H9 (cell line): ENCODE measurements at regions not wholly inside any gene's neighbourhood (a gene's known extent, or its start where the extent isn't known, plus 50 kb on each side); places are given as distances from the start of the nearest gene placed in this dataset.

Source experiments
- DNase-seq: peaks from one replicate; pipeline ENCODE4 v3.0.0-alpha.2; 2017
- H2AFZ ChIP-seq: one replicate; pipeline ENCODE4 v1.6.1; 2013; ENCODE audit warnings: mild to moderate bottlenecking, low read length, control low read depth, moderate library complexity
- H2AK5ac ChIP-seq: 2 replicates; pipeline ENCODE4 v1.6.1; 2013; ENCODE audit warnings: low read length, control low read depth, mixed read lengths; ENCODE audit not compliant: insufficient read length
- H2BK120ac ChIP-seq: one replicate; pipeline ENCODE4 v1.6.1; 2013; ENCODE audit warnings: low read depth, mild to moderate bottlenecking, low read length, control low read depth, inconsistent platforms; ENCODE audit not compliant: poor library complexity, severe bottlenecking
- H2BK12ac ChIP-seq: 2 replicates; pipeline ENCODE4 v1.6.1; 2013; ENCODE audit warnings: low read length, control low read depth, mixed read lengths, low read depth; ENCODE audit not compliant: insufficient read length
- H2BK15ac ChIP-seq: 2 replicates; pipeline ENCODE4 v1.6.1; 2013; ENCODE audit warnings: low read depth, low read length, control low read depth
- H2BK20ac ChIP-seq: one replicate; pipeline ENCODE4 v1.6.1; 2013; ENCODE audit warnings: low read depth, mild to moderate bottlenecking, low read length, control low read depth, inconsistent platforms; ENCODE audit not compliant: poor library complexity, severe bottlenecking
- H2BK5ac ChIP-seq: 2 replicates; pipeline ENCODE4 v1.6.1; 2013; ENCODE audit warnings: low read length, control low read depth, mixed read lengths; ENCODE audit not compliant: insufficient read length
- H3K14ac ChIP-seq: 2 replicates; pipeline ENCODE4 v1.6.1; 2013; ENCODE audit warnings: low read length, control low read depth; ENCODE audit not compliant: insufficient read depth
- H3K18ac ChIP-seq: 2 replicates; pipeline ENCODE4 v1.6.1; 2013; ENCODE audit warnings: low read depth, mild to moderate bottlenecking, mixed read lengths, low read length, control low read depth; ENCODE audit not compliant: insufficient read length
- H3K23ac ChIP-seq: 2 replicates; pipeline ENCODE4 v1.6.1; 2013; ENCODE audit warnings: low read length, control low read depth, mixed read lengths, low read depth; ENCODE audit not compliant: insufficient read length
- H3K23me2 ChIP-seq: 2 replicates; pipeline ENCODE4 v1.6.1; 2013; ENCODE audit warnings: low read depth, mild to moderate bottlenecking, mixed read lengths, low read length, control low read depth; ENCODE audit not compliant: insufficient read length, poor library complexity, severe bottlenecking
- H3K27ac ChIP-seq: 2 replicates; pipeline ENCODE4 v1.5.1; 2013; ENCODE audit warnings: low read length, control low read depth, mixed read lengths, low read depth; ENCODE audit not compliant: insufficient read length
- H3K27me3 ChIP-seq: 2 replicates; pipeline ENCODE4 v1.6.1; 2013; ENCODE audit warnings: low read length, control low read depth, inconsistent platforms; ENCODE audit not compliant: insufficient read depth
- H3K4ac ChIP-seq: 2 replicates; pipeline ENCODE4 v1.6.1; 2013; ENCODE audit warnings: low read depth, mild to moderate bottlenecking, control low read depth, inconsistent platforms, low read length, moderate library complexity
- H3K4me1 ChIP-seq: 2 replicates; pipeline ENCODE4 v1.6.1; 2013; ENCODE audit warnings: low read length, control low read depth, inconsistent platforms; ENCODE audit not compliant: insufficient read depth
- H3K4me2 ChIP-seq: 2 replicates; pipeline ENCODE4 v1.6.1; 2013; ENCODE audit warnings: low read length, control low read depth, mixed read lengths; ENCODE audit not compliant: insufficient read length, insufficient read depth
- H3K56ac ChIP-seq: 2 replicates; pipeline ENCODE4 v1.6.1; 2013; ENCODE audit warnings: low read depth, mild to moderate bottlenecking, mixed read lengths, low read length, control low read depth; ENCODE audit not compliant: insufficient read length
- H3K79me1 ChIP-seq: 2 replicates; pipeline ENCODE4 v1.6.1; 2013; ENCODE audit warnings: low read depth, mild to moderate bottlenecking, moderate library complexity, low read length, control low read depth, inconsistent platforms; ENCODE audit not compliant: insufficient read depth, poor library complexity, severe bottlenecking
- H3K79me2 ChIP-seq: 2 replicates; pipeline ENCODE4 v1.6.1; 2013; ENCODE audit warnings: low read length, control low read depth, inconsistent platforms; ENCODE audit not compliant: insufficient read depth
- H3K9ac ChIP-seq: 2 replicates; pipeline ENCODE4 v1.6.1; 2013; ENCODE audit warnings: low read length, control low read depth, mixed read lengths; ENCODE audit not compliant: insufficient read length; ENCODE audit errors: extremely low read depth
- H3K9me3 ChIP-seq: one replicate; pipeline ENCODE4 v1.6.1; 2013; ENCODE audit warnings: low read depth, low read length, inconsistent platforms; ENCODE audit not compliant: control insufficient read depth
- H3T11ph ChIP-seq: one replicate; pipeline ENCODE4 v1.6.1; 2013; ENCODE audit warnings: mild to moderate bottlenecking, low read length, control low read depth, inconsistent platforms
- H4K20me1 ChIP-seq: one replicate; pipeline ENCODE4 v1.6.1; 2013; ENCODE audit not compliant: control insufficient read depth, insufficient read length, insufficient read depth
- H4K5ac ChIP-seq: 2 replicates; pipeline ENCODE4 v1.6.1; 2013; ENCODE audit warnings: low read depth, mild to moderate bottlenecking, mixed read lengths, low read length, control low read depth; ENCODE audit not compliant: insufficient read length
- H4K8ac ChIP-seq: replicated peaks from 2 replicates; pipeline ENCODE4 v1.6.1; 2013; ENCODE audit warnings: low read length, control low read depth, mixed read lengths, low read depth; ENCODE audit not compliant: insufficient read length
- H4K91ac ChIP-seq: 2 replicates; pipeline ENCODE4 v1.6.1; 2013; ENCODE audit warnings: low read depth, mild to moderate bottlenecking, moderate library complexity, mixed read lengths, low read length, control low read depth; ENCODE audit not compliant: insufficient read length
- H3K27ac Mint-ChIP-seq, 3 experiments: 2 replicates in 2 of 3; 3 replicates in 1 of 3; pipeline ENCODE4 v1.8.0; 2020 to 2021; ENCODE audit warnings: mixed read lengths in 3 of 3, mild to moderate bottlenecking in 1 of 3, moderate library complexity in 1 of 3
- H3K27me3 Mint-ChIP-seq: 2 replicates; pipeline ENCODE4 v1.8.0; 2021; ENCODE audit warnings: low read depth, mild to moderate bottlenecking, moderate library complexity, mixed read lengths
- H3K36me3 Mint-ChIP-seq, 3 experiments: 2 replicates in 2 of 3; 3 replicates in 1 of 3; pipeline ENCODE4 v1.8.0; 2020 to 2021; ENCODE audit warnings: low read depth in 3 of 3, mixed read lengths in 3 of 3; ENCODE audit not compliant: insufficient read depth in 1 of 3
- H3K4me1 Mint-ChIP-seq, 2 experiments: 2 replicates each; pipeline ENCODE4 v1.8.0; 2020; ENCODE audit warnings: mixed read lengths in 2 of 2
- H3K4me3 Mint-ChIP-seq, 2 experiments: 2 replicates in 1 of 2; 3 replicates in 1 of 2; pipeline ENCODE4 v1.8.0; 2020 to 2021; ENCODE audit warnings: mild to moderate bottlenecking in 2 of 2, mixed read lengths in 2 of 2, moderate library complexity in 1 of 2
- H3K9me3 Mint-ChIP-seq, 2 experiments: 2 replicates in 1 of 2; 3 replicates in 1 of 2; pipeline ENCODE4 v1.8.0; 2020; ENCODE audit warnings: mild to moderate bottlenecking in 2 of 2, mixed read lengths in 2 of 2, moderate library complexity in 1 of 2
- CTCF ChIP-seq: fragments of 200-600 bp; sonication (generic); conservative IDR thresholded peaks from 3 replicates; pipeline ENCODE4 v1.8.0; 2021; ENCODE audit warnings: antibody characterized with exemption, mild to moderate bottlenecking
- WGBS: extraction: QIAGEN DNeasy Blood & Tissue Kit; methylation state at CpG from one replicate; pipeline ENCODE4 v1.1.7; 2013; ENCODE audit warnings: missing lambda C conversion rate, low lambda C conversion rate, mixed read lengths; ENCODE audit not compliant: insufficient read length; ENCODE audit errors: extremely low coverage; 5-methylcytosine and 5-hydroxymethylcytosine counted together

GRCh38 chr6:19356692-19357091, 480.5 kb upstream of the ID4 start:
- Mint-ChIP-seq H3K9me3 (no peaks in the 10 kb centered on the region), H3K27me3 (no peaks in the 10 kb centered on the region), H3K4me3 (no peak overlapping the region), H3K4me1 (peaks cover 11 to 16% of the 10 kb centered on the region in 2 experiments), H3K36me3 (no peaks in the 10 kb centered on the region), H3K27ac (no peak overlapping the region)
- H3K4ac ChIP-seq = no peak overlapping the region
- H3K9ac ChIP-seq = no peak overlapping the region
- no peaks in the 10 kb centered on the region for H3K79me1 ChIP-seq
- H2BK20ac ChIP-seq = no peak overlapping the region
- DNase-seq = no peak
- H3K56ac ChIP-seq = no peak overlapping the region
- H4K91ac ChIP-seq = no peak overlapping the region
- no peaks in the 10 kb centered on the region for H4K20me1 ChIP-seq
- no peak overlapping the region for H3K18ac ChIP-seq
- no CpG with 5 or more reads among the region's 2 CpGs for WGBS
- H2AFZ ChIP-seq = no peak overlapping the region
- no peak overlapping the region for H3K4me2 ChIP-seq
- H3K23ac ChIP-seq = no peak overlapping the region
- H3K23me2 ChIP-seq = no peaks in the 10 kb centered on the region
- no peaks in the 10 kb centered on the region for H3K9me3 ChIP-seq
- no peak overlapping the region for H3T11ph ChIP-seq
- H3K4me1 ChIP-seq = peaks cover 4% of the 10 kb centered on the region; the same call in 1 of the 2 replicates
- no peak overlapping the region for H2BK15ac ChIP-seq
- no peak overlapping the region for H4K5ac ChIP-seq
- no peak overlapping the region for H2BK5ac ChIP-seq
- H3K27me3 ChIP-seq = no peaks in the 10 kb centered on the region
- no peak overlapping the region for H2BK120ac ChIP-seq
- H4K8ac ChIP-seq = no peak overlapping the region
- no peak for TF ChIP-seq CTCF
- H2AK5ac ChIP-seq = no peak overlapping the region
- H3K14ac ChIP-seq = no peak overlapping the region
- no peaks in the 10 kb centered on the region for H3K79me2 ChIP-seq
- H3K27ac ChIP-seq = no peak overlapping the region
- H2BK12ac ChIP-seq = no peak overlapping the region
